Heart left ventricle (tissue), 13 donors: ENCODE measurements at regions not wholly inside any gene's neighbourhood (a gene's known extent, or its start where the extent isn't known, plus 50 kb on each side); places are given as distances from the start of the nearest gene placed in this dataset.

Source experiments
- CTCF ChIP-seq, 12 donors: fragments of 200-600 bp; sonication (generic) in 4 of 12; IDR thresholded peaks; one replicate each; pipeline versions ENCODE4 v1.5.0 to v1.8.0; 2018 to 2022; ENCODE audit warnings: antibody characterized with exemption in 12 of 12, mild to moderate bottlenecking in 5 of 12
- POLR2A ChIP-seq, 2 donors: fragments of 450-650 bp; IDR thresholded peaks; one replicate each; pipeline ENCODE4 v1.6.1; 2017; ENCODE audit warnings: antibody characterized with exemption in 2 of 2, mild to moderate bottlenecking in 2 of 2, moderate library complexity in 2 of 2
- donor health status: ischemic (EF 13 %, LVEDD 7.1; RV severe dilation, severe dysfunction).
- donor health status: DM: no; HTN: yes; CAD: no.
- donor health status: DM: no; HTN: no; CAD: no.
- donor health status: ischemic (EF 25% LVEDD 6.9; RV normal size, moderate dysfunction).
- donor health status: ischemic (EF 25% LVEDD 5.7; RV mildly dilated, moderate dysfunction).
- donor health status: ischemic (EF 35%, LVEDD 5.7; RV mildly dilated, moderate dysfunction).
- donor health status: nonischemic (EF 11% LVEDD 7.7; RV severe dilation, severe dysfunction).
- donor health status: DM: yes; HTN: yes; CAD: no.
- donor health status: PGD.
- donor health status: ischemic (EF 29% LVEDD 5.4; RV normal size, mild dysfunction).
- donor health status: nonischemic (EF 23%, LVEDD 6.1; RV moderate dilation, normal function).

DNA sequence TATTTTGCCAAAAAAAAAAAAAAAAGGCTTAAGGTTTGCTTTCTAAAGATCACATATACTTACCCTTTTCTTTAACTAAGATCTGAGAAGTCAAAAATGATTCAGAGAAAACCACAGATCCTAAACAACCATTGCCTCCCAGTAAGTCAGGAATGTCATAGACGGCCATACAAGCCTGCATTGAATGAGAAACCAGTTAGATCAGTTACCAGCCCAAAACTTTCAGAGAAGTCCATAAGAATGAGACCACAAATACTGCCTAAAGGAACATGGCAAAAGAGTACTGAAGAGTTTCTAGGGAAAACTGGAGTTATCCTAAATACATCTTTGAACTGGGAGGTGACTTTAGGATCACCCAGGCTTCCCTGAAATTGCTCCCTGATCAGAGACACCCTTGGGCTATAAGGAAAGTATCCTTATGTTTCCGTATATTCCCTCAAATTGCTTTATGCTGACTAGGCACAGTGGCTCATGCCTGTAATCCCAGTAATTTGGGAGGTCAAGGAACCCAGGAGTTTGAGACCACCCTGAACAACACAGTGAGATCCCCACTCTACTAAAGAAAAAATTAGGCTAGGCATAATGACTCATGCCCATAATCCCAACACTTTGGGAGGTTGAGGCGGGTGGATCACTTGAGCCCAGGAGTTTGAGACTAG, 79.4 kb upstream of the SLC4A11 start:
- TF ChIP-seq CTCF (IDR thresholded peaks at IDR 0.05) = no peak
- no peak for TF ChIP-seq POLR2A (IDR thresholded peaks at IDR 0.05)
